ENCODE measurements at regions not wholly inside any gene's neighbourhood (a gene's known extent, or its start where the extent isn't known, plus 50 kb on each side); places are given as distances from the start of the nearest gene placed in this dataset.

DNA sequence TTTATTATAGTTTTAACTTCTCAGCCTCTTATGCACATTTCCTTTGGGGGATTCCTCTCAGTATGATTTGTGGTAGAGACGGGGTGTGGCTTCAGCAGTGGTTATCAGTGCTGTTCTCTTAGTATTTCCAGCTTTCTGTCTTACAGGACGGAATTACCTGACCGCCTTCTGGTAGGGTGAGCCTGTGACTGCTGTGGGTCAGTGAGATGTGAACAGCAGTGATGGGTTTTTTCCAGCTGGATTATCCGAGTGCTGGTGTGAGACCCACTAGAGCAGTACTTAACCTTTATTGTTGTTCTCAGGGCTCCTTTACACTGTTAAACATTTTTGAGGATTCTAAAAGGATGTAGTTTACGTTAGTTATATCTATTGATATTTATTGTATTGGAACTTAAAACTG lies 135.2 kb downstream of the SLIT2 start:
- H3K27me3 ChIP-seq: no peaks in the 10 kb centered on the region
- no peak overlapping the region for H3K27ac ChIP-seq
- no peak overlapping the region for H3K4me3 ChIP-seq
- no peaks in the 10 kb centered on the region for H3K9me3 ChIP-seq
- H3K4me1 ChIP-seq: no peaks in the 10 kb centered on the region
- no peak for TF ChIP-seq POLR2AphosphoS5 (IDR thresholded peaks at IDR 0.05)
- no peak for TF ChIP-seq POLR2A (IDR thresholded peaks at IDR 0.05)
- no peak for TF ChIP-seq EP300 (IDR thresholded peaks at IDR 0.05)
- TF ChIP-seq, protein P1, sequence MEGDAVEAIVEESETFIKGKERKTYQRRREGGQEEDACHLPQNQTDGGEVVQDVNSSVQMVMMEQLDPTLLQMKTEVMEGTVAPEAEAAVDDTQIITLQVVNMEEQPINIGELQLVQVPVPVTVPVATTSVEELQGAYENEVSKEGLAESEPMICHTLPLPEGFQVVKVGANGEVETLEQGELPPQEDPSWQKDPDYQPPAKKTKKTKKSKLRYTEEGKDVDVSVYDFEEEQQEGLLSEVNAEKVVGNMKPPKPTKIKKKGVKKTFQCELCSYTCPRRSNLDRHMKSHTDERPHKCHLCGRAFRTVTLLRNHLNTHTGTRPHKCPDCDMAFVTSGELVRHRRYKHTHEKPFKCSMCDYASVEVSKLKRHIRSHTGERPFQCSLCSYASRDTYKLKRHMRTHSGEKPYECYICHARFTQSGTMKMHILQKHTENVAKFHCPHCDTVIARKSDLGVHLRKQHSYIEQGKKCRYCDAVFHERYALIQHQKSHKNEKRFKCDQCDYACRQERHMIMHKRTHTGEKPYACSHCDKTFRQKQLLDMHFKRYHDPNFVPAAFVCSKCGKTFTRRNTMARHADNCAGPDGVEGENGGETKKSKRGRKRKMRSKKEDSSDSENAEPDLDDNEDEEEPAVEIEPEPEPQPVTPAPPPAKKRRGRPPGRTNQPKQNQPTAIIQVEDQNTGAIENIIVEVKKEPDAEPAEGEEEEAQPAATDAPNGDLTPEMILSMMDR (IDR thresholded peaks at IDR 0.05): no peak
- 87 to 88% methylated on average over 5 of the region's 5 CpGs for WGBS, 2 donors
- ATAC-seq (ENCODE audit: low FRiP score in 2 of 2): no peak
- no peaks in the 10 kb centered on the region for H3K36me3 ChIP-seq
- no peak for DNase-seq

- H3K9me3 ChIP-seq: no peaks in the 10 kb centered on the region
- no peaks in the 10 kb centered on the region for H3K36me3 ChIP-seq
- TF ChIP-seq, protein P1 (IDR thresholded peaks at IDR 0.05): no peak
- no peak for TF ChIP-seq POLR2AphosphoS5 (IDR thresholded peaks at IDR 0.05)
- no peak for TF ChIP-seq EP300 (IDR thresholded peaks at IDR 0.05)
- TF ChIP-seq POLR2A (IDR thresholded peaks at IDR 0.05): no peak
- 33 to 50% methylated on average over 1 of the region's 1 CpG for WGBS, 2 donors
- no peak overlapping the region for H3K4me3 ChIP-seq
- ATAC-seq (ENCODE audit: low FRiP score in 2 of 2) (no peak), DNase-seq (no peak)
- H3K27me3 ChIP-seq: no peaks in the 10 kb centered on the region
- no peak overlapping the region for H3K27ac ChIP-seq
- H3K4me1 ChIP-seq: no peaks in the 10 kb centered on the region
Observed at GRCh38 chr4:20391198-20391597, 139.5 kb downstream of the SLIT2 start.

GRCh38 chr4:20391912-20392311 lies 140.2 kb downstream of the SLIT2 start:
- ATAC-seq (ENCODE audit: low FRiP score in 2 of 2): no peak
- Histone ChIP-seq H3K27me3 (no peaks in the 10 kb centered on the region), H3K9me3 (no peaks in the 10 kb centered on the region), H3K27ac (no peak overlapping the region), H3K36me3 (no peaks in the 10 kb centered on the region), H3K4me1 (no peaks in the 10 kb centered on the region), H3K4me3 (no peak overlapping the region)
- no peak for DNase-seq
- TF ChIP-seq, protein P1 (IDR thresholded peaks at IDR 0.05): no peak
- TF ChIP-seq EP300 (IDR thresholded peaks at IDR 0.05) (no peak), POLR2A (IDR thresholded peaks at IDR 0.05) (no peak), POLR2AphosphoS5 (IDR thresholded peaks at IDR 0.05) (no peak)
- 86 to 91% methylated on average over 5 of the region's 5 CpGs for WGBS, 2 donors

DNA sequence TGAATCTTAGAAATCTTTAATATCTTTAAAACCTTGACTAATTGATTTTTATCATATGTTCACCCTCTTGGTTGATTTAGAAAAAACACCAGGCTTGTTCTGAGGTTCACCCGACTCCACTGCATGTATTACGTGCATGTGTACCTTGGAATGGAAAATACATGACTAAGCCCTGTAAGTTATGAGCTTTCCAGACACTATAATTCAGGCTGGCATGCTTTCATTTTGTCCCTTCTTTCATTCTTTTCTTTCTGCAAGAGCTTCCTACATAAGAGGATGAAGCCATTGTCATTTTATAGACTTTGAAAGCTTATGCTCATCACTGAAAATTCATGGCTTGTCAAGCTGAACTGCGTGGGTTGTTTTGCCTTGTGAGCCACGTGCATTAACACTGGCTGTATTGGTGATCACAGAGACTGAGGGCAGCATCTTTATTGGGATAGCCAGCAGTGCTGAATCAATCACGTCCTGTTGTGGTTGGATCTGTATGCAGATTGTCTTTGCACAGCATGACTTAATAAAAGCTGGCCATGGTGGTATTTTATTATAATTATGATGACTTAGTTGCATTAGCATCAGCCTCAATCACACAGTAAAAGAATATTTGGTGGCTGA lies 141.9 kb downstream of the SLIT2 start:
- 70 to 77% methylated on average over 5 of the region's 5 CpGs for WGBS, 2 donors
- H3K36me3 ChIP-seq: no peaks in the 10 kb centered on the region
- TF ChIP-seq POLR2AphosphoS5 (IDR thresholded peaks at IDR 0.05): no peak
- no peak for TF ChIP-seq POLR2A (IDR thresholded peaks at IDR 0.05)
- no peak for TF ChIP-seq EP300 (IDR thresholded peaks at IDR 0.05)
- TF ChIP-seq, protein P1 (IDR thresholded peaks at IDR 0.05): no peak
- no peaks in the 10 kb centered on the region for H3K27me3 ChIP-seq
- no peak for ATAC-seq (ENCODE audit: low FRiP score in 2 of 2)
- H3K27ac ChIP-seq: no peak overlapping the region
- H3K4me1 ChIP-seq: no peaks in the 10 kb centered on the region
- no peaks in the 10 kb centered on the region for H3K9me3 ChIP-seq
- H3K4me3 ChIP-seq: no peak overlapping the region
- DNase-seq: no peak

GRCh38 chr4:20394512-20394911 lies 142.8 kb downstream of the SLIT2 start:
- WGBS, 2 donors: 93 to 94% methylated on average over 2 of the region's 2 CpGs
- no peak for ATAC-seq (ENCODE audit: low FRiP score in 2 of 2)
- H3K27ac ChIP-seq: no peak overlapping the region
- H3K4me3 ChIP-seq: no peak overlapping the region
- TF ChIP-seq, protein P1 (IDR thresholded peaks at IDR 0.05): no peak
- TF ChIP-seq POLR2AphosphoS5 (IDR thresholded peaks at IDR 0.05) (no peak), POLR2A (IDR thresholded peaks at IDR 0.05) (no peak), EP300 (IDR thresholded peaks at IDR 0.05) (no peak)
- H3K4me1 ChIP-seq: no peaks in the 10 kb centered on the region
- H3K9me3 ChIP-seq: no peaks in the 10 kb centered on the region
- no peak for DNase-seq
- no peaks in the 10 kb centered on the region for H3K36me3 ChIP-seq
- no peaks in the 10 kb centered on the region for H3K27me3 ChIP-seq
